GM23248 (cell line): ENCODE measurements at regions not wholly inside any gene's neighbourhood (a gene's known extent, or its start where the extent isn't known, plus 50 kb on each side); places are given as distances from the start of the nearest gene placed in this dataset.

Experiments used
- DNase-seq: peaks from one replicate; pipeline ENCODE4 v3.0.0-alpha.2; 2015
- H2AFZ ChIP-seq: fragments of 200-600 bp; sonication (generic); 2 replicates; pipeline ENCODE4 v1.6.1; 2016; ENCODE audit warnings: antibody characterized with exemption
- H3F3A ChIP-seq: fragments of 200-600 bp; sonication (generic); 2 replicates; pipeline ENCODE4 v1.6.1; 2016; ENCODE audit warnings: mild to moderate bottlenecking, antibody characterized with exemption, mixed run types; ENCODE audit not compliant: insufficient read depth
- H3K27ac ChIP-seq: fragments of 200-600 bp; sonication (generic); 2 replicates; pipeline ENCODE4 v1.5.1; 2016; ENCODE audit warnings: mild to moderate bottlenecking
- H3K27me3 ChIP-seq: fragments of 200-600 bp; sonication (generic); replicated peaks from 2 replicates; pipeline ENCODE4 v1.6.1; 2016; ENCODE audit warnings: mild to moderate bottlenecking; ENCODE audit not compliant: insufficient read depth
- H3K36me3 ChIP-seq: fragments of 200-600 bp; sonication (generic); 2 replicates; pipeline ENCODE4 v1.6.1; 2016; ENCODE audit warnings: low read depth, mild to moderate bottlenecking
- H3K4me1 ChIP-seq: fragments of 200-600 bp; sonication (generic); 2 replicates; pipeline ENCODE4 v1.6.1; 2016; ENCODE audit warnings: mild to moderate bottlenecking; ENCODE audit not compliant: insufficient read depth
- H3K4me2 ChIP-seq: fragments of 200-600 bp; sonication (generic); one replicate; pipeline ENCODE4 v1.6.1; 2016; ENCODE audit warnings: mild to moderate bottlenecking; ENCODE audit not compliant: unreplicated experiment
- H3K4me3 ChIP-seq: fragments of 200-600 bp; sonication (generic); 2 replicates; pipeline ENCODE4 v1.5.1; 2016; ENCODE audit warnings: mild to moderate bottlenecking
- H3K79me2 ChIP-seq: fragments of 200-600 bp; sonication (generic); 2 replicates; pipeline ENCODE4 v1.6.1; 2016; ENCODE audit warnings: mild to moderate bottlenecking; ENCODE audit not compliant: insufficient read depth
- H3K9ac ChIP-seq: fragments of 200-600 bp; sonication (generic); 2 replicates; pipeline ENCODE4 v1.6.1; 2016; ENCODE audit warnings: mild to moderate bottlenecking
- H3K9me2 ChIP-seq: fragments of 200-600 bp; sonication (generic); 2 replicates; pipeline ENCODE4 v1.6.1; 2016; ENCODE audit warnings: mixed run types, mild to moderate bottlenecking, moderate library complexity; ENCODE audit not compliant: insufficient read depth
- H3K9me3 ChIP-seq: fragments of 200-600 bp; sonication (generic); one replicate; pipeline ENCODE4 v1.6.1; 2017; ENCODE audit warnings: low read depth
- H4K20me1 ChIP-seq: fragments of 200-600 bp; sonication (generic); 2 replicates; pipeline ENCODE4 v1.6.0; 2016; ENCODE audit not compliant: insufficient read depth
- EZH2 ChIP-seq: fragments of 200-600 bp; sonication (generic); IDR thresholded peaks from 2 replicates; pipeline ENCODE4 v1.6.1; 2018; ENCODE audit warnings: antibody characterized with exemption, mild to moderate bottlenecking; ENCODE audit not compliant: insufficient read depth, poor library complexity, severe bottlenecking
- EZH2phosphoT487 ChIP-seq: fragments of 200-600 bp; sonication (generic); IDR thresholded peaks from 2 replicates; pipeline ENCODE4 v1.6.1; 2018; ENCODE audit warnings: antibody characterized with exemption, moderate library complexity, mild to moderate bottlenecking, low read depth; ENCODE audit not compliant: insufficient read depth
- WGBS, 2 experiments: methylation state at CpG; one replicate each; pipeline ENCODE4 v1.1.6; 2015 to 2017; ENCODE audit warnings: low lambda C conversion rate in 2 of 2, low coverage in 1 of 2; ENCODE audit errors: missing lambda C conversion rate in 2 of 2; 5-methylcytosine and 5-hydroxymethylcytosine counted together
- in situ Hi-C: fragments of 300-500 bp; cut with MboI; formaldehyde crosslinking; loops from 2 replicates; pipeline ENCODE4 v1.15.0; 2020

GRCh38 chr5:169431386-169431785, 130.4 kb upstream of the SLIT3 start:
- Histone ChIP-seq H3K4me3 (no peak overlapping the region), H3K9ac (no peak overlapping the region), H3K27me3 (no peaks in the 10 kb centered on the region), H3K4me1 (peaks cover 62% of the 10 kb centered on the region), H3K9me2 (no peaks in the 10 kb centered on the region), H4K20me1 (no peaks in the 10 kb centered on the region), H3K9me3 (no peaks in the 10 kb centered on the region), H3K36me3 (no peaks in the 10 kb centered on the region), H3K4me2 (peak overlapping the region; percentile 20), H3K27ac (peak overlapping the region; percentile 10; the same call in 1 of the 2 replicates), H3K79me2 (no peaks in the 10 kb centered on the region), H2AFZ (no peak overlapping the region), H3F3A (peaks cover 65% of the 10 kb centered on the region)
- TF ChIP-seq EZH2 (no peak), EZH2phosphoT487 (no peak)
- peak; percentile 41 for DNase-seq
- 32 to 36% methylated on average over 3 of the region's 3 CpGs for WGBS, 2 experiments
- in situ Hi-C loops, result no loop called here

- TF ChIP-seq EZH2phosphoT487 (no peak), EZH2 (no peak)
- WGBS, 2 experiments, result 83 to 90% methylated on average over 1 of the region's 1 CpG
- no peaks in the 10 kb centered on the region for H3K27me3 ChIP-seq
- H4K20me1 ChIP-seq, result no peaks in the 10 kb centered on the region
- DNase-seq, result peak; percentile 43
- H3K27ac ChIP-seq, result peak overlapping the region; percentile 10; the same call in 1 of the 2 replicates
- no peaks in the 10 kb centered on the region for H3K9me3 ChIP-seq
- peaks cover 64% of the 10 kb centered on the region for H3F3A ChIP-seq
- no peaks in the 10 kb centered on the region for H3K9me2 ChIP-seq
- in situ Hi-C loops, result no loop called here
- H2AFZ ChIP-seq, result no peak overlapping the region
- H3K4me3 ChIP-seq, result no peak overlapping the region
- H3K4me2 ChIP-seq, result peak overlapping the region; percentile 20
- H3K79me2 ChIP-seq, result no peaks in the 10 kb centered on the region
- H3K9ac ChIP-seq, result no peak overlapping the region
- no peaks in the 10 kb centered on the region for H3K36me3 ChIP-seq
- H3K4me1 ChIP-seq, result peaks cover 56% of the 10 kb centered on the region
Observed at GRCh38 chr5:169430671-169431070, 129.7 kb upstream of the SLIT3 start.

- Histone ChIP-seq H3K4me2 (peak overlapping the region; percentile 23), H3F3A (peaks cover 48% of the 10 kb centered on the region), H3K9ac (0 out of 2 replicates have a peak overlapping the region, but pooled peaks have one; percentile 23), H4K20me1 (no peaks in the 10 kb centered on the region), H3K36me3 (no peaks in the 10 kb centered on the region), H3K4me1 (peaks cover 51% of the 10 kb centered on the region), H3K4me3 (no peak overlapping the region), H3K9me2 (no peaks in the 10 kb centered on the region), H3K27ac (peak overlapping the region; percentile 82), H3K9me3 (no peaks in the 10 kb centered on the region), H3K27me3 (no peaks in the 10 kb centered on the region), H3K79me2 (no peaks in the 10 kb centered on the region), H2AFZ (peak overlapping the region; percentile 26)
- in situ Hi-C loops, result no loop called here
- WGBS, 2 experiments, result 0 to 7% methylated on average over 2 of the region's 2 CpGs
- TF ChIP-seq EZH2, result no peak
- no peak for TF ChIP-seq EZH2phosphoT487
- DNase-seq, result peak; percentile 82
Observed at GRCh38 chr5:169429044-169429443, 128.1 kb upstream of the SLIT3 start.

GRCh38 chr5:169426784-169427183, 125.8 kb upstream of the SLIT3 start:
- Histone ChIP-seq H3K9ac (no peak overlapping the region), H2AFZ (no peak overlapping the region), H3K4me3 (no peak overlapping the region), H3K79me2 (no peaks in the 10 kb centered on the region), H3K4me1 (peaks cover 37% of the 10 kb centered on the region), H3K27me3 (no peaks in the 10 kb centered on the region), H3K9me2 (no peaks in the 10 kb centered on the region), H3K4me2 (no peak overlapping the region), H3F3A (peaks cover 25% of the 10 kb centered on the region), H3K27ac (no peak overlapping the region), H3K36me3 (no peaks in the 10 kb centered on the region), H3K9me3 (no peaks in the 10 kb centered on the region), H4K20me1 (no peaks in the 10 kb centered on the region)
- DNase-seq, result no peak
- in situ Hi-C loops, result no loop called here
- TF ChIP-seq EZH2 (no peak), EZH2phosphoT487 (no peak)
- WGBS, 2 experiments, result 91 to 96% methylated on average over 6 of the region's 6 CpGs
